ENCODE measurements at regions not wholly inside any gene's neighbourhood (a gene's known extent, or its start where the extent isn't known, plus 50 kb on each side); places are given as distances from the start of the nearest gene placed in this dataset.

- Histone ChIP-seq H3K9me3 (no peaks in the 10 kb centered on the region), H3K4me1 (no peaks in the 10 kb centered on the region), H3K27ac (no peak overlapping the region), H3K36me3 (no peaks in the 10 kb centered on the region), H3K4me3 (no peak overlapping the region), H3K27me3 (no peaks in the 10 kb centered on the region)
- 40% methylated on average over 4 of the region's 4 CpGs for WGBS (ENCODE audit: insufficient coverage, low coverage, low lambda C conversion rate, missing lambda C conversion rate)
- TF ChIP-seq, protein P1, sequence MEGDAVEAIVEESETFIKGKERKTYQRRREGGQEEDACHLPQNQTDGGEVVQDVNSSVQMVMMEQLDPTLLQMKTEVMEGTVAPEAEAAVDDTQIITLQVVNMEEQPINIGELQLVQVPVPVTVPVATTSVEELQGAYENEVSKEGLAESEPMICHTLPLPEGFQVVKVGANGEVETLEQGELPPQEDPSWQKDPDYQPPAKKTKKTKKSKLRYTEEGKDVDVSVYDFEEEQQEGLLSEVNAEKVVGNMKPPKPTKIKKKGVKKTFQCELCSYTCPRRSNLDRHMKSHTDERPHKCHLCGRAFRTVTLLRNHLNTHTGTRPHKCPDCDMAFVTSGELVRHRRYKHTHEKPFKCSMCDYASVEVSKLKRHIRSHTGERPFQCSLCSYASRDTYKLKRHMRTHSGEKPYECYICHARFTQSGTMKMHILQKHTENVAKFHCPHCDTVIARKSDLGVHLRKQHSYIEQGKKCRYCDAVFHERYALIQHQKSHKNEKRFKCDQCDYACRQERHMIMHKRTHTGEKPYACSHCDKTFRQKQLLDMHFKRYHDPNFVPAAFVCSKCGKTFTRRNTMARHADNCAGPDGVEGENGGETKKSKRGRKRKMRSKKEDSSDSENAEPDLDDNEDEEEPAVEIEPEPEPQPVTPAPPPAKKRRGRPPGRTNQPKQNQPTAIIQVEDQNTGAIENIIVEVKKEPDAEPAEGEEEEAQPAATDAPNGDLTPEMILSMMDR (IDR thresholded peaks at IDR 0.05) = no peak
- TF ChIP-seq POLR2A (IDR thresholded peaks at IDR 0.05) = no peak
- no peak for DNase-seq
- intact Hi-C loops (cut with DNase I) = no loop called here
- ATAC-seq = no peak
Measured at GRCh38 chr12:115870510-115870909, 407.0 kb downstream of the MED13L start.

- Histone ChIP-seq H3K36me3 (no peaks in the 10 kb centered on the region), H3K27ac (no peak overlapping the region), H3K4me1 (no peaks in the 10 kb centered on the region), H3K9me3 (no peaks in the 10 kb centered on the region), H3K27me3 (no peaks in the 10 kb centered on the region), H3K4me3 (no peak overlapping the region)
- intact Hi-C loops (cut with DNase I) = no loop called here
- DNase-seq = no peak
- 49% methylated on average over 3 of the region's 4 CpGs for WGBS (ENCODE audit: insufficient coverage, low coverage, low lambda C conversion rate, missing lambda C conversion rate)
- no peak for ATAC-seq
- TF ChIP-seq, protein P1 (IDR thresholded peaks at IDR 0.05) = no peak
- TF ChIP-seq POLR2A (IDR thresholded peaks at IDR 0.05) = no peak
Measured at GRCh38 chr12:115870021-115870420, 407.5 kb downstream of the MED13L start.

DNA sequence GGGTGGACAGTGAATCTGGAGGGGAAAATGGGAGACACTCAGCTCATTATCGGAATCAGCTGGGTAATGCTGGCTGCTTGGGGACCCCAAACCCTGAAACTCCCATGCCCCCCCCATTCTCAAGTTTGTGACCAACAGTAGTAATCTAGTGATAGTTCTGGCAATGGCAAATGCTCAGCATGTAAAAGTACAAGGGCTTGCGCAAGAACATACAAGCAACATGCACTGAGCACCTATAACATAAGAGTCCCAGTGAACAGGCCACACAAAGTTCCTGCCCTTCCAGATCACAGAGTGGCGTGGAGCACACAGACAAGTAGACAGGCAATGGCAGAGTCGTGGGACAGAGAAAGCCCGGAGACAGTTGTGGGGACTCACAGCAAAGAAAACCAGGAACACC lies 407.9 kb downstream of the MED13L start:
- no peaks in the 10 kb centered on the region for H3K36me3 ChIP-seq
- no peaks in the 10 kb centered on the region for H3K27me3 ChIP-seq
- ATAC-seq (no peak), DNase-seq (no peak)
- no peaks in the 10 kb centered on the region for H3K4me1 ChIP-seq
- no peaks in the 10 kb centered on the region for H3K9me3 ChIP-seq
- no peak for TF ChIP-seq POLR2A (IDR thresholded peaks at IDR 0.05)
- TF ChIP-seq, protein P1 (IDR thresholded peaks at IDR 0.05) = no peak
- no peak overlapping the region for H3K4me3 ChIP-seq
- WGBS (ENCODE audit: insufficient coverage, low coverage, low lambda C conversion rate, missing lambda C conversion rate) = 58% methylated on average over 5 of the region's 5 CpGs
- no peak overlapping the region for H3K27ac ChIP-seq
- intact Hi-C loops (cut with DNase I) = no loop called here

GRCh38 chr12:115868624-115869023 lies 408.9 kb downstream of the MED13L start:
- intact Hi-C loops (cut with DNase I) = no loop called here
- no peak for ATAC-seq
- WGBS (ENCODE audit: insufficient coverage, low coverage, low lambda C conversion rate, missing lambda C conversion rate) = 18% methylated on average over 4 of the region's 6 CpGs

More at GRCh38 chr12:115868624-115869023, 408.9 kb downstream of the MED13L start:
- Histone ChIP-seq H3K27ac (no peak overlapping the region), H3K4me1 (no peaks in the 10 kb centered on the region), H3K4me3 (no peak overlapping the region), H3K27me3 (no peaks in the 10 kb centered on the region), H3K36me3 (no peaks in the 10 kb centered on the region), H3K9me3 (no peaks in the 10 kb centered on the region)
- no peak for DNase-seq
- TF ChIP-seq, protein P1 (IDR thresholded peaks at IDR 0.05) = no peak
- no peak for TF ChIP-seq POLR2A (IDR thresholded peaks at IDR 0.05)
